DND-41 (cell line): ENCODE measurements at regions not wholly inside any gene's neighbourhood (a gene's known extent, or its start where the extent isn't known, plus 50 kb on each side); places are given as distances from the start of the nearest gene placed in this dataset.

Source experiments
- ATAC-seq: fragments of 200-7000 bp; cut with Tn5 transposase; 3 replicates; pipeline ENCODE4 v1.9.1; 2021; ENCODE audit warnings: low read depth; ENCODE audit not compliant: insufficient read depth
- DNase-seq: peaks from one replicate; pipeline ENCODE4 v3.0.0-alpha.2; 2020
- H2AFZ ChIP-seq: 2 replicates; pipeline ENCODE4 v1.6.0; 2012; ENCODE audit warnings: low read depth, low read length
- H3K27ac ChIP-seq: 2 replicates; pipeline ENCODE4 v1.5.1; 2012; ENCODE audit warnings: low read length, inconsistent platforms
- H3K27me3 ChIP-seq: fragments of 200-600 bp; sonication (generic); 2 replicates; pipeline ENCODE4 v1.6.0; 2012; ENCODE audit warnings: low read length, mild to moderate bottlenecking, inconsistent platforms; ENCODE audit not compliant: insufficient read depth, poor library complexity
- H3K36me3 ChIP-seq: 2 replicates; pipeline ENCODE4 v1.5.1; 2012; ENCODE audit warnings: low read length, inconsistent platforms; ENCODE audit not compliant: insufficient read depth
- H3K4me1 ChIP-seq: 2 replicates; pipeline ENCODE4 v1.5.1; 2012; ENCODE audit warnings: mild to moderate bottlenecking, low read length; ENCODE audit not compliant: insufficient read depth
- H3K4me2 ChIP-seq: 2 replicates; pipeline ENCODE4 v1.6.0; 2012; ENCODE audit warnings: mild to moderate bottlenecking, moderate library complexity, low read length, inconsistent platforms; ENCODE audit not compliant: insufficient read depth
- H3K4me3 ChIP-seq, 2 experiments: fragments of 200-600 bp in 1 of 2; shearing (Covaris generic) in 1 of 2; 2 replicates each; pipeline ENCODE4 v1.5.1; 2012 to 2016; ENCODE audit warnings: inconsistent platforms in 2 of 2, low read length in 2 of 2, mild to moderate bottlenecking in 2 of 2, low read depth in 1 of 2, moderate library complexity in 1 of 2
- H3K79me2 ChIP-seq: 2 replicates; pipeline ENCODE4 v1.6.0; 2012; ENCODE audit warnings: low read length, inconsistent platforms; ENCODE audit not compliant: insufficient read depth
- H3K9ac ChIP-seq: 2 replicates; pipeline ENCODE4 v1.6.0; 2012; ENCODE audit warnings: low read depth, mild to moderate bottlenecking, inconsistent platforms, low read length, moderate library complexity
- H3K9me3 ChIP-seq: 2 replicates; pipeline ENCODE4 v1.5.1; 2012; ENCODE audit warnings: low read length, moderate library complexity, mild to moderate bottlenecking, inconsistent platforms; ENCODE audit not compliant: insufficient read depth, severe bottlenecking
- H4K20me1 ChIP-seq: 2 replicates; pipeline ENCODE4 v1.6.0; 2012; ENCODE audit warnings: low read length; ENCODE audit not compliant: insufficient read depth
- CTCF ChIP-seq: IDR thresholded peaks from 2 replicates; pipeline ENCODE4 v1.5.1; 2012; ENCODE audit warnings: borderline replicate concordance, low read length, moderate library complexity, mild to moderate bottlenecking; ENCODE audit not compliant: poor library complexity, severe bottlenecking; ENCODE audit errors: extremely low read depth
- EZH2 ChIP-seq: IDR thresholded peaks from 3 replicates; pipeline ENCODE4 v1.6.1; 2012; ENCODE audit warnings: borderline replicate concordance, low read depth, mild to moderate bottlenecking, moderate library complexity, low read length, inconsistent platforms; ENCODE audit not compliant: severe bottlenecking

GRCh38 chr12:78797196-78797931, 67.2 kb upstream of the SYT1 start:
- Histone ChIP-seq H3K79me2 (no peaks in the 10 kb centered on the region), H3K4me3 (no peak overlapping the region), H2AFZ (no peak overlapping the region), H3K4me2 (no peak overlapping the region), H4K20me1 (no peaks in the 10 kb centered on the region), H3K9ac (no peak overlapping the region; the same call in 1 of the 2 replicates), H3K27ac (peak overlapping the region; percentile 53; the same call in 1 of the 2 replicates), H3K36me3 (no peaks in the 10 kb centered on the region), H3K4me1 (peaks cover 17% of the 10 kb centered on the region), H3K9me3 (peaks cover 4% of the 10 kb centered on the region), H3K27me3 (no peaks in the 10 kb centered on the region)
- DNase-seq: peak; percentile 33
- ATAC-seq: peak; percentile 86
- TF ChIP-seq EZH2: no peak
- no peak for TF ChIP-seq CTCF

- Histone ChIP-seq H4K20me1 (no peaks in the 10 kb centered on the region), H3K9ac (no peak overlapping the region), H3K36me3 (no peaks in the 10 kb centered on the region), H3K4me1 (peaks cover 17% of the 10 kb centered on the region), H3K4me3 (no peak overlapping the region), H3K9me3 (peaks cover 4% of the 10 kb centered on the region), H2AFZ (no peak overlapping the region), H3K27me3 (no peaks in the 10 kb centered on the region), H3K27ac (no peak overlapping the region), H3K79me2 (no peaks in the 10 kb centered on the region), H3K4me2 (no peak overlapping the region)
- no peak for TF ChIP-seq EZH2
- no peak for TF ChIP-seq CTCF
- no peak for ATAC-seq
- no peak for DNase-seq
Measured at GRCh38 chr12:78799649-78800048, 64.9 kb upstream of the SYT1 start.

- H3K27ac ChIP-seq: no peak overlapping the region
- H3K79me2 ChIP-seq: no peaks in the 10 kb centered on the region
- no peaks in the 10 kb centered on the region for H3K36me3 ChIP-seq
- H4K20me1 ChIP-seq: no peaks in the 10 kb centered on the region
- no peak for TF ChIP-seq EZH2
- no peak for TF ChIP-seq CTCF
- H3K4me3 ChIP-seq: no peak overlapping the region
- no peak overlapping the region for H3K9ac ChIP-seq
- no peak overlapping the region for H3K4me2 ChIP-seq
- H3K4me1 ChIP-seq: peaks cover 7% of the 10 kb centered on the region; the same call in 1 of the 2 replicates
- H2AFZ ChIP-seq: no peak overlapping the region
- no peaks in the 10 kb centered on the region for H3K9me3 ChIP-seq
- DNase-seq (no peak), ATAC-seq (no peak)
- no peaks in the 10 kb centered on the region for H3K27me3 ChIP-seq
Measured at GRCh38 chr12:78802593-78802992, 62.0 kb upstream of the SYT1 start.
